Thyroid gland (tissue), 4 donors: ENCODE measurements at regions not wholly inside any gene's neighbourhood (a gene's known extent, or its start where the extent isn't known, plus 50 kb on each side); places are given as distances from the start of the nearest gene placed in this dataset.

Experiments
- CTCF ChIP-seq, 6 experiments: fragments of 200-600 bp in 3 of 6; fragments of 450-650 bp in 3 of 6; sonication (generic) in 3 of 6; IDR thresholded peaks; one replicate each; pipeline ENCODE4 v1.5.1; 2016 to 2019; ENCODE audit warnings: antibody characterized with exemption in 6 of 6, mild to moderate bottlenecking in 2 of 6, inconsistent platforms in 1 of 6, moderate library complexity in 1 of 6
- POLR2A ChIP-seq, 2 donors: fragments of 450-650 bp; IDR thresholded peaks; one replicate each; pipeline ENCODE4 v1.6.1; 2017; ENCODE audit warnings: antibody characterized with exemption in 2 of 2, mild to moderate bottlenecking in 2 of 2, moderate library complexity in 1 of 2

DNA sequence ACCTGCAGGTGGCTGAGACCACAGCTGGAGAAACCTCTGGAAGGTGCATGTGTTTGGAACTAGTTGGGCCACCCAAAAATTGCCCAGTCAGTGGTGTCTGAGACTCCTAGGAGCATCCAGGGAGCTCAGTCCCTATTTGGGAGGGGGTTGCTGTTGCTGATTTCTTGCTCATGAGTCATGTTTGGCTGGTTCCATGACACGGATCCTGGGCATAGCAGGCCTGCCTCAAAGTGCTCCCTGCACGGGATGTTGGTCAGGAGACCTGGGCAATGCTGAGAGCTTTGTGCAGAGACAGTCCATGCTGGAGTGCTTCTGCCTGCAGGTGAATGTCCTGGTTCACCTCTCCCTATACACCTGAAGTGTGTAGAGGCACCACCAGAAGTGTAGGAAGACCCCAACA lies 194.2 kb downstream of the GLI2 start:
- TF ChIP-seq CTCF (IDR thresholded peaks at IDR 0.05) (no peak), POLR2A (IDR thresholded peaks at IDR 0.05) (no peak)
